ENCODE measurements at regions not wholly inside any gene's neighbourhood (a gene's known extent, or its start where the extent isn't known, plus 50 kb on each side); places are given as distances from the start of the nearest gene placed in this dataset.

DNA sequence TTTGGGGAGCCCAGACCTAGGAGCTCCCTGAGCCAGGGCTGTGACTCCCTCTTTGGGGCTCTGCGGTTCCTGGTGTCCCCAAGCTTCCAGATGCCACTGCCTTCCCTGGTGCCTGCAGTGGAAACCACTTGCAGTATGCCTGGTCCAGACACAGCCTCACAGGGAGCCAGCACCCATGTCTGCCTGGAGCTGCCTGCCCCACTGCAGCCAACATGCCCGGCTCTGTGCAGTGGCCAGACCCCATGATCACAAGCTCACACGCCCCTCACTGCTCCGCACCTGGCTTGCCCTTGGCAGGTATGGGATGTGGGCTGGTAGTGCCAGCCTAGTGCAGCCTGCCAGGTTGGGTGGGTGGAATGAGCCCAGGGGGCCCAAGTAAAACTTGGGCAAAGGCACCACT, 644.8 kb downstream of the HTR1B start:
- TF ChIP-seq POLR2AphosphoS5 (IDR thresholded peaks at IDR 0.05; ENCODE audit: low read depth, low read length) (no peak), FOXP2 (optimal IDR thresholded peaks at IDR 0.05; ENCODE audit: borderline replicate concordance, extremely low read depth, extremely low read length, insufficient read depth) (no peak), SIN3A (IDR thresholded peaks at IDR 0.05; ENCODE audit: borderline replicate concordance, insufficient read depth, low read length) (no peak), TAF1 (IDR thresholded peaks at IDR 0.05; ENCODE audit: borderline replicate concordance, insufficient read depth, low read length) (no peak)
- TF ChIP-seq, protein P1, sequence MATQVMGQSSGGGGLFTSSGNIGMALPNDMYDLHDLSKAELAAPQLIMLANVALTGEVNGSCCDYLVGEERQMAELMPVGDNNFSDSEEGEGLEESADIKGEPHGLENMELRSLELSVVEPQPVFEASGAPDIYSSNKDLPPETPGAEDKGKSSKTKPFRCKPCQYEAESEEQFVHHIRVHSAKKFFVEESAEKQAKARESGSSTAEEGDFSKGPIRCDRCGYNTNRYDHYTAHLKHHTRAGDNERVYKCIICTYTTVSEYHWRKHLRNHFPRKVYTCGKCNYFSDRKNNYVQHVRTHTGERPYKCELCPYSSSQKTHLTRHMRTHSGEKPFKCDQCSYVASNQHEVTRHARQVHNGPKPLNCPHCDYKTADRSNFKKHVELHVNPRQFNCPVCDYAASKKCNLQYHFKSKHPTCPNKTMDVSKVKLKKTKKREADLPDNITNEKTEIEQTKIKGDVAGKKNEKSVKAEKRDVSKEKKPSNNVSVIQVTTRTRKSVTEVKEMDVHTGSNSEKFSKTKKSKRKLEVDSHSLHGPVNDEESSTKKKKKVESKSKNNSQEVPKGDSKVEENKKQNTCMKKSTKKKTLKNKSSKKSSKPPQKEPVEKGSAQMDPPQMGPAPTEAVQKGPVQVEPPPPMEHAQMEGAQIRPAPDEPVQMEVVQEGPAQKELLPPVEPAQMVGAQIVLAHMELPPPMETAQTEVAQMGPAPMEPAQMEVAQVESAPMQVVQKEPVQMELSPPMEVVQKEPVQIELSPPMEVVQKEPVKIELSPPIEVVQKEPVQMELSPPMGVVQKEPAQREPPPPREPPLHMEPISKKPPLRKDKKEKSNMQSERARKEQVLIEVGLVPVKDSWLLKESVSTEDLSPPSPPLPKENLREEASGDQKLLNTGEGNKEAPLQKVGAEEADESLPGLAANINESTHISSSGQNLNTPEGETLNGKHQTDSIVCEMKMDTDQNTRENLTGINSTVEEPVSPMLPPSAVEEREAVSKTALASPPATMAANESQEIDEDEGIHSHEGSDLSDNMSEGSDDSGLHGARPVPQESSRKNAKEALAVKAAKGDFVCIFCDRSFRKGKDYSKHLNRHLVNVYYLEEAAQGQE (IDR thresholded peaks at IDR 0.05; ENCODE audit: insufficient read depth in 1 of 2, low read depth in 2 of 2, low read length in 2 of 2), result no peak

Data from PFSK-1 (cell line).